ENCODE measurements at regions not wholly inside any gene's neighbourhood (a gene's known extent, or its start where the extent isn't known, plus 50 kb on each side); places are given as distances from the start of the nearest gene placed in this dataset.

GRCh38 chrX:118167361-118167760, 50.8 kb upstream of the KLHL13 start:
- H3K27ac Mint-ChIP-seq, result no peak overlapping the region
- H3K9me3 Mint-ChIP-seq, result no peaks in the 10 kb centered on the region
- H3K36me3 Mint-ChIP-seq, result no peaks in the 10 kb centered on the region
- no peak overlapping the region for H3K4me3 Mint-ChIP-seq
- ATAC-seq (replicated peaks) (no peak), DNase-seq (no peak)
- peaks cover 0 to 4% of the 10 kb centered on the region in 2 donors for H3K27me3 Mint-ChIP-seq
- no peaks in the 10 kb centered on the region for H3K4me1 Mint-ChIP-seq

GRCh38 chrX:118171356-118171755, 54.7 kb upstream of the KLHL13 start:
- no peaks in the 10 kb centered on the region for H3K4me1 Mint-ChIP-seq
- peaks cover 0 to 4% of the 10 kb centered on the region in 2 donors for H3K27me3 Mint-ChIP-seq
- H3K27ac Mint-ChIP-seq, result no peak overlapping the region
- ATAC-seq (replicated peaks), result no peak
- no peaks in the 10 kb centered on the region for H3K36me3 Mint-ChIP-seq
- H3K9me3 Mint-ChIP-seq, result no peaks in the 10 kb centered on the region
- no peak for DNase-seq
- no peak overlapping the region for H3K4me3 Mint-ChIP-seq

- ATAC-seq (replicated peaks) (no peak), DNase-seq (no peak)
- H3K4me3 Mint-ChIP-seq, result no peak overlapping the region
- H3K36me3 Mint-ChIP-seq, result no peaks in the 10 kb centered on the region
- no peaks in the 10 kb centered on the region for H3K9me3 Mint-ChIP-seq
- no peaks in the 10 kb centered on the region for H3K4me1 Mint-ChIP-seq
- H3K27me3 Mint-ChIP-seq, result peaks cover 0 to 4% of the 10 kb centered on the region in 2 donors
- H3K27ac Mint-ChIP-seq, result no peak overlapping the region
Observed at GRCh38 chrX:118174516-118175098, 58.0 kb upstream of the KLHL13 start.

- no peaks in the 10 kb centered on the region for H3K27me3 Mint-ChIP-seq
- ATAC-seq (replicated peaks), result no peak
Observed at GRCh38 chrX:118177708-118178107, 61.1 kb upstream of the KLHL13 start.

GRCh38 chrX:118178450-118178849, 61.8 kb upstream of the KLHL13 start:
- Mint-ChIP-seq H3K4me1 (no peaks in the 10 kb centered on the region), H3K9me3 (peaks cover 0 to 4% of the 10 kb centered on the region in 2 donors), H3K36me3 (peaks cover 0 to 4% of the 10 kb centered on the region in 2 donors), H3K27me3 (peaks cover 0 to 4% of the 10 kb centered on the region in 2 donors), H3K27ac (no peak overlapping the region), H3K4me3 (no peak overlapping the region)
- ATAC-seq (replicated peaks), result no peak
- DNase-seq, result no peak

More at GRCh38 chrX:118177708-118178107, 61.1 kb upstream of the KLHL13 start:
- Mint-ChIP-seq H3K9me3 (no peaks in the 10 kb centered on the region), H3K4me1 (no peaks in the 10 kb centered on the region), H3K4me3 (no peak overlapping the region), H3K36me3 (no peaks in the 10 kb centered on the region), H3K27ac (no peak overlapping the region)
- DNase-seq, result no peak

GRCh38 chrX:118179161-118179560, 62.6 kb upstream of the KLHL13 start:
- Mint-ChIP-seq H3K4me1 (no peaks in the 10 kb centered on the region), H3K27me3 (peaks cover 0 to 4% of the 10 kb centered on the region in 2 donors), H3K27ac (no peak overlapping the region), H3K36me3 (peaks cover 0 to 4% of the 10 kb centered on the region in 2 donors), H3K9me3 (peaks cover 0 to 6% of the 10 kb centered on the region in 2 donors), H3K4me3 (no peak overlapping the region)
- ATAC-seq (replicated peaks) (no peak), DNase-seq (no peak)

- H3K36me3 Mint-ChIP-seq, result peaks cover 0 to 4% of the 10 kb centered on the region in 2 donors
- H3K9me3 Mint-ChIP-seq, result peaks cover 0 to 7% of the 10 kb centered on the region in 2 donors
- no peak overlapping the region for H3K27ac Mint-ChIP-seq
- DNase-seq (no peak), ATAC-seq (replicated peaks) (no peak)
- peaks cover 0 to 4% of the 10 kb centered on the region in 2 donors for H3K27me3 Mint-ChIP-seq
- no peak overlapping the region for H3K4me3 Mint-ChIP-seq
- H3K4me1 Mint-ChIP-seq, result no peaks in the 10 kb centered on the region
Observed at GRCh38 chrX:118179718-118180117, 63.1 kb upstream of the KLHL13 start.

- Mint-ChIP-seq H3K27ac (no peak overlapping the region), H3K4me3 (no peak overlapping the region), H3K36me3 (peaks cover 0 to 4% of the 10 kb centered on the region in 2 donors), H3K4me1 (no peaks in the 10 kb centered on the region), H3K9me3 (peaks cover 0 to 7% of the 10 kb centered on the region in 2 donors), H3K27me3 (peaks cover 0 to 4% of the 10 kb centered on the region in 2 donors)
- DNase-seq (no peak), ATAC-seq (replicated peaks) (no peak)
Observed at GRCh38 chrX:118181030-118181429, 64.4 kb upstream of the KLHL13 start.

GRCh38 chrX:118182025-118182424, 65.4 kb upstream of the KLHL13 start:
- DNase-seq (no peak), ATAC-seq (replicated peaks) (no peak)
- Mint-ChIP-seq H3K9me3 (peaks cover 0 to 7% of the 10 kb centered on the region in 2 donors), H3K27me3 (peaks cover 0 to 4% of the 10 kb centered on the region in 2 donors), H3K4me1 (no peaks in the 10 kb centered on the region), H3K4me3 (no peak overlapping the region), H3K36me3 (peaks cover 0 to 4% of the 10 kb centered on the region in 2 donors), H3K27ac (no peak overlapping the region)

GRCh38 chrX:118182681-118183080, 66.1 kb upstream of the KLHL13 start:
- DNase-seq (no peak), ATAC-seq (replicated peaks) (no peak)
- Mint-ChIP-seq H3K36me3 (peaks cover 0 to 4% of the 10 kb centered on the region in 2 donors), H3K4me1 (no peaks in the 10 kb centered on the region), H3K27me3 (peaks cover 0 to 4% of the 10 kb centered on the region in 2 donors), H3K9me3 (peaks cover 0 to 7% of the 10 kb centered on the region in 2 donors), H3K4me3 (no peak overlapping the region), H3K27ac (no peak overlapping the region)

- H3K27me3 Mint-ChIP-seq, result peaks cover 0 to 4% of the 10 kb centered on the region in 2 donors
Observed at GRCh38 chrX:118183606-118184005, 67.0 kb upstream of the KLHL13 start.

GRCh38 chrX:118187100-118187499, 70.5 kb upstream of the KLHL13 start:
- Mint-ChIP-seq H3K27ac (no peak overlapping the region), H3K4me3 (no peak overlapping the region)

More at GRCh38 chrX:118183606-118184005, 67.0 kb upstream of the KLHL13 start:
- H3K36me3 Mint-ChIP-seq, result peaks cover 0 to 4% of the 10 kb centered on the region in 2 donors
- H3K9me3 Mint-ChIP-seq, result peaks cover 0 to 7% of the 10 kb centered on the region in 2 donors
- ATAC-seq (replicated peaks) (no peak), DNase-seq (no peak)
- no peak overlapping the region for H3K27ac Mint-ChIP-seq
- no peaks in the 10 kb centered on the region for H3K4me1 Mint-ChIP-seq
- no peak overlapping the region for H3K4me3 Mint-ChIP-seq

GRCh38 chrX:118189000-118189399, 72.4 kb upstream of the KLHL13 start:
- no peak overlapping the region for H3K27ac Mint-ChIP-seq
- H3K36me3 Mint-ChIP-seq, result no peaks in the 10 kb centered on the region
- H3K9me3 Mint-ChIP-seq, result peaks cover 0 to 3% of the 10 kb centered on the region in 2 donors
- H3K27me3 Mint-ChIP-seq, result no peaks in the 10 kb centered on the region
- no peak for ATAC-seq (replicated peaks)
- no peaks in the 10 kb centered on the region for H3K4me1 Mint-ChIP-seq
- DNase-seq, result no peak
- no peak overlapping the region for H3K4me3 Mint-ChIP-seq

More at GRCh38 chrX:118187100-118187499, 70.5 kb upstream of the KLHL13 start:
- H3K27me3 Mint-ChIP-seq, result peaks cover 0 to 4% of the 10 kb centered on the region in 2 donors
- no peak for ATAC-seq (replicated peaks)
- peaks cover 0 to 7% of the 10 kb centered on the region in 2 donors for H3K9me3 Mint-ChIP-seq
- no peaks in the 10 kb centered on the region for H3K4me1 Mint-ChIP-seq
- no peak for DNase-seq
- H3K36me3 Mint-ChIP-seq, result peaks cover 0 to 4% of the 10 kb centered on the region in 2 donors

GRCh38 chrX:118189628-118190027, 73.0 kb upstream of the KLHL13 start:
- Mint-ChIP-seq H3K9me3 (no peaks in the 10 kb centered on the region), H3K36me3 (no peaks in the 10 kb centered on the region), H3K27me3 (no peaks in the 10 kb centered on the region), H3K27ac (no peak overlapping the region), H3K4me3 (no peak overlapping the region), H3K4me1 (no peaks in the 10 kb centered on the region)
- no peak for ATAC-seq (replicated peaks)
- DNase-seq, result no peak

GRCh38 chrX:118197730-118198129, 81.1 kb upstream of the KLHL13 start:
- no peaks in the 10 kb centered on the region for H3K27me3 Mint-ChIP-seq
- no peaks in the 10 kb centered on the region for H3K9me3 Mint-ChIP-seq
- DNase-seq, result no peak
- no peak overlapping the region for H3K4me3 Mint-ChIP-seq
- no peaks in the 10 kb centered on the region for H3K36me3 Mint-ChIP-seq
- no peak for ATAC-seq (replicated peaks)
- H3K4me1 Mint-ChIP-seq, result no peaks in the 10 kb centered on the region
- H3K27ac Mint-ChIP-seq, result no peak overlapping the region
